ENCODE measurements at regions not wholly inside any gene's neighbourhood (a gene's known extent, or its start where the extent isn't known, plus 50 kb on each side); places are given as distances from the start of the nearest gene placed in this dataset.

- DNase-seq, result no peak
- H3K27ac Mint-ChIP-seq, result no peak overlapping the region
- H3K27me3 Mint-ChIP-seq (ENCODE audit: insufficient read depth), result peaks cover 65% of the 10 kb centered on the region
- no peak for TF ChIP-seq CTCF (conservative IDR thresholded peaks at IDR 0.05)
- H3K4me3 Mint-ChIP-seq, result no peak overlapping the region
- no peaks in the 10 kb centered on the region for H3K36me3 ChIP-seq (ENCODE audit: control insufficient read depth, insufficient read depth, low read length)
- H3K27me3 ChIP-seq (ENCODE audit: control insufficient read depth, insufficient read depth, low read length, poor library complexity, severe bottlenecking), result peaks cover 59% of the 10 kb centered on the region
- no peaks in the 10 kb centered on the region for H3K36me3 Mint-ChIP-seq (ENCODE audit: low read depth)
- peaks cover 4% of the 10 kb centered on the region for H3K4me1 Mint-ChIP-seq
- H3K9me3 ChIP-seq (ENCODE audit: control insufficient read depth, low read length), result no peaks in the 10 kb centered on the region
- H3K27ac ChIP-seq (ENCODE audit: low read depth, low read length), result no peak overlapping the region
- no peak overlapping the region for H3K9ac ChIP-seq (ENCODE audit: extremely low read depth, low read length, poor library complexity, severe bottlenecking)
- no peaks in the 10 kb centered on the region for H3K4me1 ChIP-seq (ENCODE audit: control insufficient read depth, insufficient read depth, low read length)
- no peaks in the 10 kb centered on the region for H3K9me3 Mint-ChIP-seq
- no peak overlapping the region for H3K4me3 ChIP-seq (ENCODE audit: low read length)
Observed at GRCh38 chr1:17924578-17924977, 169.4 kb downstream of the ACTL8 start.

- peaks cover 68% of the 10 kb centered on the region for H3K27me3 Mint-ChIP-seq (ENCODE audit: insufficient read depth)
- WGBS, 2 experiments (ENCODE audit: insufficient coverage in 1 of 2, insufficient read length in 1 of 2), result 91 to 94% methylated on average over 13 to 15 of the region's 15 CpGs
- no peak overlapping the region for H3K27ac Mint-ChIP-seq
Observed at GRCh38 chr1:17925290-17926237, 170.4 kb downstream of the ACTL8 start.

GRCh38 chr1:17926906-17927305 lies 171.8 kb downstream of the ACTL8 start:
- 90 to 95% methylated on average over 2 to 4 of the region's 4 CpGs for WGBS, 2 experiments (ENCODE audit: insufficient coverage in 1 of 2, insufficient read length in 1 of 2)
- Histone ChIP-seq H3K36me3 (ENCODE audit: control insufficient read depth, insufficient read depth, low read length) (no peaks in the 10 kb centered on the region), H3K4me3 (ENCODE audit: low read length) (no peak overlapping the region), H3K9me3 (ENCODE audit: control insufficient read depth, low read length) (no peaks in the 10 kb centered on the region), H3K4me1 (ENCODE audit: control insufficient read depth, insufficient read depth, low read length) (no peaks in the 10 kb centered on the region), H3K9ac (ENCODE audit: extremely low read depth, low read length, poor library complexity, severe bottlenecking) (no peak overlapping the region), H3K27ac (ENCODE audit: low read depth, low read length) (no peak overlapping the region), H3K27me3 (ENCODE audit: control insufficient read depth, insufficient read depth, low read length, poor library complexity, severe bottlenecking) (peaks cover 64% of the 10 kb centered on the region)
- no peak overlapping the region for H3K27ac Mint-ChIP-seq
- DNase-seq, result no peak
- peaks cover 3% of the 10 kb centered on the region for H3K9me3 Mint-ChIP-seq
- H3K27me3 Mint-ChIP-seq (ENCODE audit: insufficient read depth), result peaks cover 70% of the 10 kb centered on the region
- peaks cover 4% of the 10 kb centered on the region for H3K4me1 Mint-ChIP-seq
- TF ChIP-seq CTCF (conservative IDR thresholded peaks at IDR 0.05), result no peak
- no peak overlapping the region for H3K4me3 Mint-ChIP-seq
- H3K36me3 Mint-ChIP-seq (ENCODE audit: low read depth), result no peaks in the 10 kb centered on the region

More at GRCh38 chr1:17925290-17926237, 170.4 kb downstream of the ACTL8 start:
- Mint-ChIP-seq H3K9me3 (no peaks in the 10 kb centered on the region), H3K4me1 (peaks cover 4% of the 10 kb centered on the region), H3K4me3 (no peak overlapping the region), H3K36me3 (ENCODE audit: low read depth) (no peaks in the 10 kb centered on the region)
- no peak overlapping the region for H3K9ac ChIP-seq (ENCODE audit: extremely low read depth, low read length, poor library complexity, severe bottlenecking)
- H3K36me3 ChIP-seq (ENCODE audit: control insufficient read depth, insufficient read depth, low read length), result no peaks in the 10 kb centered on the region
- TF ChIP-seq CTCF (conservative IDR thresholded peaks at IDR 0.05), result no peak
- peaks cover 64% of the 10 kb centered on the region for H3K27me3 ChIP-seq (ENCODE audit: control insufficient read depth, insufficient read depth, low read length, poor library complexity, severe bottlenecking)
- no peak overlapping the region for H3K4me3 ChIP-seq (ENCODE audit: low read length)
- no peaks in the 10 kb centered on the region for H3K4me1 ChIP-seq (ENCODE audit: control insufficient read depth, insufficient read depth, low read length)
- H3K9me3 ChIP-seq (ENCODE audit: control insufficient read depth, low read length), result no peaks in the 10 kb centered on the region
- H3K27ac ChIP-seq (ENCODE audit: low read depth, low read length), result no peak overlapping the region
- DNase-seq, result no peak

All from endodermal cell (in vitro differentiated cells).